ENCODE measurements at regions not wholly inside any gene's neighbourhood (a gene's known extent, or its start where the extent isn't known, plus 50 kb on each side); places are given as distances from the start of the nearest gene placed in this dataset.

DNA sequence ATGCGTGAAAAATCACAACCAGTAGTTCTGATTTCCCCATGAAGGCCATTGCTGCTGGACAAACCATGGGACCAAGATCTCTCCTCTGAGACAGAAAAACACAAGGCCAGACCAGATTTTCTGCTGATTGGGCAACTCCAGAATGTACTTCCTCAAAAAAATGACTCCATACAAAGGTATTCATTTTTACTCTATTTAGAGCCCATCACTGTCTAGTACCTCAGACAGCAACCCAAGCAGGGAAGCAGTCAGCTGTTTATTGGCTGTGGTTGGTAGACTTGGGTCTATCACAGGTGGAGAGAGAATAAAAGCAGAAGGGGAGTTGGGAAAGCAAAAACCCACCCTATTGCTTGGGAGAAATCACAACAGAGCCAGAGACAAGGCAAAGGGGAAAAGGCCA lies 219.9 kb downstream of the PIK3C3 start:
- no peak overlapping the region for H3K27ac ChIP-seq
- in situ Hi-C loops (cut with MboI; ENCODE audit: low pct_ligation_motif_present in 1 of 4, low pct_unique_long_range_greater_than_20kb in 1 of 4, low sequenced_read_pairs in 3 of 4): no loop called here
- no peak overlapping the region for H3K4me3 ChIP-seq
- H3K9me3 ChIP-seq: no peaks in the 10 kb centered on the region
- TF ChIP-seq EP300 (IDR thresholded peaks at IDR 0.05; ENCODE audit: low read depth): no peak
- TF ChIP-seq, protein P1, sequence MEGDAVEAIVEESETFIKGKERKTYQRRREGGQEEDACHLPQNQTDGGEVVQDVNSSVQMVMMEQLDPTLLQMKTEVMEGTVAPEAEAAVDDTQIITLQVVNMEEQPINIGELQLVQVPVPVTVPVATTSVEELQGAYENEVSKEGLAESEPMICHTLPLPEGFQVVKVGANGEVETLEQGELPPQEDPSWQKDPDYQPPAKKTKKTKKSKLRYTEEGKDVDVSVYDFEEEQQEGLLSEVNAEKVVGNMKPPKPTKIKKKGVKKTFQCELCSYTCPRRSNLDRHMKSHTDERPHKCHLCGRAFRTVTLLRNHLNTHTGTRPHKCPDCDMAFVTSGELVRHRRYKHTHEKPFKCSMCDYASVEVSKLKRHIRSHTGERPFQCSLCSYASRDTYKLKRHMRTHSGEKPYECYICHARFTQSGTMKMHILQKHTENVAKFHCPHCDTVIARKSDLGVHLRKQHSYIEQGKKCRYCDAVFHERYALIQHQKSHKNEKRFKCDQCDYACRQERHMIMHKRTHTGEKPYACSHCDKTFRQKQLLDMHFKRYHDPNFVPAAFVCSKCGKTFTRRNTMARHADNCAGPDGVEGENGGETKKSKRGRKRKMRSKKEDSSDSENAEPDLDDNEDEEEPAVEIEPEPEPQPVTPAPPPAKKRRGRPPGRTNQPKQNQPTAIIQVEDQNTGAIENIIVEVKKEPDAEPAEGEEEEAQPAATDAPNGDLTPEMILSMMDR (IDR thresholded peaks at IDR 0.05): no peak
- no peak for TF ChIP-seq POLR2A (IDR thresholded peaks at IDR 0.05)
- TF ChIP-seq POLR2AphosphoS5 (IDR thresholded peaks at IDR 0.05): no peak
- WGBS, 2 donors (ENCODE audit: low coverage in 1 of 2): 86 to 91% methylated on average over 1 of the region's 1 CpG
- H3K36me3 ChIP-seq: no peaks in the 10 kb centered on the region
- DNase-seq: no peak
- H3K4me1 ChIP-seq: no peaks in the 10 kb centered on the region
- no peaks in the 10 kb centered on the region for H3K27me3 ChIP-seq
- intact Hi-C loops (cut with DNase I; ENCODE audit: low total_unique reads): no loop called here

DNA sequence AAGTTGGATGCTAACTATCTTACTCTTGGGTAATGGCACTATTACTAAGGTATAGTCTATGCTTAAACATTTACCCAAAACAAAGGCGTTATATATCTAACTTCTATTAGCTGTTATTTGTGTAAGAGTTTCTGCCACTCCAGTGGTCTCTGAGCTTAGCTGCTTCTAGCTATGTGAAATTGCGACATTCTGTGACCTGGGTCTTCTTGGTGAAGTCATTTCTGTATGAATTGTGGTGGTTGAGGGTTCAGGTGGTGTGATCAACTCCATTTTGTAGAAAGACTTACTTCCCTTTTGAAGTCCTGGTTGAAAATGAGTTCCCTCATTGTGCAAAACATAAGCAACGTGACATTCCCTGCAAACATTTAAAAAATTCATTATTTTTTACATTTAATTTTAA lies 221.6 kb downstream of the PIK3C3 start:
- TF ChIP-seq, protein P1 (IDR thresholded peaks at IDR 0.05): no peak
- TF ChIP-seq POLR2AphosphoS5 (IDR thresholded peaks at IDR 0.05): no peak
- TF ChIP-seq POLR2A (IDR thresholded peaks at IDR 0.05): no peak
- no peak for TF ChIP-seq EP300 (IDR thresholded peaks at IDR 0.05; ENCODE audit: low read depth)
- no peaks in the 10 kb centered on the region for H3K27me3 ChIP-seq
- 74 to 83% methylated on average over 3 of the region's 3 CpGs for WGBS, 2 donors (ENCODE audit: low coverage in 1 of 2)
- no peaks in the 10 kb centered on the region for H3K4me1 ChIP-seq
- no peak overlapping the region for H3K27ac ChIP-seq
- in situ Hi-C loops (cut with MboI; ENCODE audit: low pct_ligation_motif_present in 1 of 4, low pct_unique_long_range_greater_than_20kb in 1 of 4, low sequenced_read_pairs in 3 of 4): no loop called here
- intact Hi-C loops (cut with DNase I; ENCODE audit: low total_unique reads): no loop called here
- DNase-seq: no peak
- no peak overlapping the region for H3K4me3 ChIP-seq
- no peaks in the 10 kb centered on the region for H3K36me3 ChIP-seq
- no peaks in the 10 kb centered on the region for H3K9me3 ChIP-seq

DNA sequence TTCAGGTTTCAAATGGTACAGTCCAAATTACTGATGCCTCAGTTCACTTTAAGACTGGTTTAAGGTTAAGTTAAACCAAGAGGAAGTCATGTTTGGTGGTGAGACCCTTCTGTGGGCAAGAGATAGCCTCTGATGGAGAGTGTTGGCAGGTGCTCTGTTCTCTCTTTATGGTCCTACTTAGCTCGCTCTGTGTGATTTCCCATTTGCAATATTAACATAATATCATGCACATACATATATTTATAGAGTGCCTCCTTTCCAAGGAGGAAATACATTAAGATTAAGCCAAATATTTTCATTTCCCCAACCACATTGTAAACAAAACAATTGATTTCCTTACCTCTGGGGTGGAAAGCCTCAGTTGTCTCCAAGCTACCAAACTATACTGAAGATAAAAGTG lies 222.4 kb downstream of the PIK3C3 start:
- Histone ChIP-seq H3K27ac (no peak overlapping the region), H3K4me3 (no peak overlapping the region), H3K4me1 (no peaks in the 10 kb centered on the region), H3K36me3 (no peaks in the 10 kb centered on the region), H3K27me3 (no peaks in the 10 kb centered on the region), H3K9me3 (no peaks in the 10 kb centered on the region)
- WGBS, 2 donors (ENCODE audit: low coverage in 1 of 2): 40 to 52% methylated on average over 1 of the region's 1 CpG
- in situ Hi-C loops (cut with MboI; ENCODE audit: low pct_ligation_motif_present in 1 of 4, low pct_unique_long_range_greater_than_20kb in 1 of 4, low sequenced_read_pairs in 3 of 4) (no loop called here), intact Hi-C loops (cut with DNase I; ENCODE audit: low total_unique reads) (no loop called here)
- TF ChIP-seq, protein P1 (IDR thresholded peaks at IDR 0.05): no peak
- TF ChIP-seq POLR2A (IDR thresholded peaks at IDR 0.05) (no peak), EP300 (IDR thresholded peaks at IDR 0.05; ENCODE audit: low read depth) (no peak), POLR2AphosphoS5 (IDR thresholded peaks at IDR 0.05) (no peak)
- DNase-seq: no peak

DNA sequence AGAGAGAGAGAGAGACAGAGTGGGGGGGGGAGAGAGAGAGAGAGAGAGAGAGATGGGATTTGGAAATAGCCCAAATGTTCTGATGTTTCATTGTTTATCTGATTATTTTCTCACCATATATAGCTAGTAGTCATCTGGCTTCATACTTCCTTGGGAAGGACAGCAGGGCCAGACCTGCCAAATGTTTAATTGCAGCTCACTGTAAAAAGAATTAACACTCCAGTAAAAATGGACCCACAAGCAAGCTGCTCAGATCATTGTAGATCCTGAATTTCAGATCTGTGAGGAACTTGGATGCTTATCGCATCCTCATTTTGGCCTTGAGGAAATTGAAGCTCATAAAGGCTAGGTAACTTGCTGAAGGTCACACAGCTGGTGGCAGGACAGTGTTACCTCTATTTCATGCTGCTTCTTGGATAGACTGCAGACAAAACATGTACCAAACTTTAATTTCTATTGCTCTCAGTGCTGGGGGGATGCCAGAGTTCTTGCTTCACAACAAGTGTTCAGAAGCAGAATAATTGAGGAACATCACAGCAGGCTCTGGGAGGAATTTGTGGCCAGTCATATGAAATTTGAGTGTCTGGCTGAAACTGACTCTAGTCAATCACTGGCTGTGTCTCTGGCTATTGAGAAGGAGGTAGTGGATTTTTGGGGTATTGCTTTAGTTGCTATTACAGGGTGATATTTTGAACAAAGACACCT lies 223.5 kb downstream of the PIK3C3 start:
- WGBS, 2 donors (ENCODE audit: low coverage in 1 of 2): 83 to 92% methylated on average over 1 of the region's 1 CpG
- in situ Hi-C loops (cut with MboI; ENCODE audit: low pct_ligation_motif_present in 1 of 4, low pct_unique_long_range_greater_than_20kb in 1 of 4, low sequenced_read_pairs in 3 of 4): no loop called here

More for the DNA sequence above, 223.5 kb downstream of the PIK3C3 start:
- intact Hi-C loops (cut with DNase I; ENCODE audit: low total_unique reads): no loop called here
- Histone ChIP-seq H3K36me3 (no peaks in the 10 kb centered on the region), H3K27me3 (no peaks in the 10 kb centered on the region), H3K9me3 (no peaks in the 10 kb centered on the region), H3K27ac (no peak overlapping the region), H3K4me3 (no peak overlapping the region), H3K4me1 (no peaks in the 10 kb centered on the region)
- no peak for DNase-seq
- TF ChIP-seq EP300 (IDR thresholded peaks at IDR 0.05; ENCODE audit: low read depth) (no peak), POLR2A (IDR thresholded peaks at IDR 0.05) (no peak), POLR2AphosphoS5 (IDR thresholded peaks at IDR 0.05) (no peak)
- TF ChIP-seq, protein P1 (IDR thresholded peaks at IDR 0.05): no peak
